ENCODE measurements at regions not wholly inside any gene's neighbourhood (a gene's known extent, or its start where the extent isn't known, plus 50 kb on each side); places are given as distances from the start of the nearest gene placed in this dataset.

DNA sequence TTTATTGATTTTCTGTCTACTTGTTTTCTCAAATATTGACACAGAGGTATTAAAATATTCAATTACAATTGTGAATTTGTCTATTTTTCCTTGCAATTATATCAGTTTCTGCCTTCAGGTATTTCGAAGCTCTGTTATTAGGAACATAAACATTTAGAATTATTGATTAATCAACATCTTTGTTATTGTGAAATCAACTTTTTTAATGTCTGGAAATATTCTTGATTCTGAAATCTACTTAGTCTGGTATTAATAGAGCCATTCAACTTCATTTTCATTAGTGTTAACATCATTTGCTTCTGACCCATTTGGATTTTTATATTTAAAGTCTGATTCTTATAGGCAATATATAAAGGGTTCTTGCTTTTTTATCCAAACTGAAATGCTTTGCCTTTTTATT, 69.8 kb upstream of the CALN1 start:
- no peak overlapping the region for H2BK20ac ChIP-seq (ENCODE audit: low read depth, low read length)
- H3K14ac ChIP-seq (replicated peaks; ENCODE audit: low read depth, low read length), result no peak overlapping the region
- H4K8ac ChIP-seq (ENCODE audit: low read depth in 2 of 2, low read length in 2 of 2), result no peak overlapping the region
- no peaks in the 10 kb centered on the region for H3K27me3 ChIP-seq (ENCODE audit: control insufficient read depth, insufficient read depth, low read length)
- no peak overlapping the region for H3K9ac ChIP-seq (ENCODE audit: low read depth, low read length)
- ATAC-seq (ENCODE audit: low read depth) (no peak), DNase-seq (no peak)
- no peak overlapping the region for H2BK5ac ChIP-seq (ENCODE audit: low read depth, low read length, poor library complexity, severe bottlenecking)
- no peak overlapping the region for H4K5ac ChIP-seq (ENCODE audit: low read depth, low read length)
- no peak overlapping the region for H3K4ac ChIP-seq (ENCODE audit: low read depth, low read length)
- no peak overlapping the region for H2BK120ac ChIP-seq (ENCODE audit: low read depth, low read length)
- no peak overlapping the region for H3K4me2 ChIP-seq (ENCODE audit: low read depth, low read length)
- H4K20me1 ChIP-seq (ENCODE audit: insufficient read depth, low read length), result no peaks in the 10 kb centered on the region
- H2AFZ ChIP-seq (replicated peaks; ENCODE audit: low read length, poor library complexity), result no peak overlapping the region
- BruUV-seq (replicated peaks), result no TSS peak
- dilution Hi-C loops (cut with HindIII; ENCODE audit: low sequenced_read_pairs, unreplicated experiment), result no loop called here
- CTCF ChIA-PET, result no interaction called here
- H3K23ac ChIP-seq (ENCODE audit: low read depth, low read length), result no peak overlapping the region
- H4K91ac ChIP-seq (ENCODE audit: insufficient read depth, low read depth, low read length), result no peak overlapping the region
- POLR2A ChIA-PET (ENCODE audit: unreplicated experiment), result no interaction called here
- no peak overlapping the region for H2BK15ac ChIP-seq (ENCODE audit: low read depth, low read length)
- no peak for TF ChIP-seq MXI1 (IDR thresholded peaks at IDR 0.05; ENCODE audit: borderline replicate concordance, low read depth, low read length)
- peak; percentile 39; the same call in 1 of the 2 replicates for TF ChIP-seq CEBPB (IDR thresholded peaks at IDR 0.05; ENCODE audit: low read depth, low read length)
- peaks cover 3% of the 10 kb centered on the region; the same call in 1 of the 2 replicates for H3K9me3 ChIP-seq (ENCODE audit: control insufficient read depth, insufficient read depth, low read length)
- H3K27ac ChIP-seq (ENCODE audit: insufficient read depth, low read length), result no peak overlapping the region
- no peak overlapping the region for H3K18ac ChIP-seq (ENCODE audit: low read depth, low read length)
- H3K4me1 ChIP-seq (ENCODE audit: control insufficient read depth, insufficient read depth, low read length), result no peaks in the 10 kb centered on the region
- no peak overlapping the region for H3K4me3 ChIP-seq (ENCODE audit: insufficient read depth, low read depth, low read length)
- H3K36me3 ChIP-seq (ENCODE audit: control insufficient read depth, insufficient read depth, low read length), result no peaks in the 10 kb centered on the region
- no CpG with 5 or more reads among the region's 1 CpG for WGBS, 2 experiments (ENCODE audit: extremely low coverage in 2 of 2, insufficient read length in 1 of 2)
- in situ Hi-C loops (cut with MboI; ENCODE audit: low sequenced_read_pairs), result no loop called here
- no peaks in the 10 kb centered on the region for H3K9me1 ChIP-seq (ENCODE audit: insufficient read depth, low read length)
- no peaks in the 10 kb centered on the region for H3K79me1 ChIP-seq (ENCODE audit: low read depth in 1 of 2, low read length in 2 of 2)
- no peak overlapping the region for H3K56ac ChIP-seq (ENCODE audit: extremely low read depth, insufficient read depth, low read length)
- no peak overlapping the region for H2AK5ac ChIP-seq (ENCODE audit: low read depth, low read length)
- intact Hi-C loops (cut with micrococcal nuclease), result no loop called here
- H2AK9ac ChIP-seq (replicated peaks; ENCODE audit: low read depth, low read length, poor library complexity), result no peak overlapping the region
